ENCODE measurements at regions not wholly inside any gene's neighbourhood (a gene's known extent, or its start where the extent isn't known, plus 50 kb on each side); places are given as distances from the start of the nearest gene placed in this dataset.

- Histone ChIP-seq H3K27ac (ENCODE audit: low read length) (no peak overlapping the region), H3K27me3 (ENCODE audit: low read depth, low read length) (no peaks in the 10 kb centered on the region), H3K9ac (ENCODE audit: low read length) (no peak overlapping the region), H3K9me3 (ENCODE audit: insufficient read depth, low read length) (no peaks in the 10 kb centered on the region), H3K79me2 (ENCODE audit: low read length) (no peaks in the 10 kb centered on the region), H3K4me2 (ENCODE audit: low read length) (no peak overlapping the region), H3K4me1 (ENCODE audit: low read length) (no peaks in the 10 kb centered on the region), H2AFZ (ENCODE audit: low read depth, low read length) (no peak overlapping the region), H3K4me3 (ENCODE audit: low read length) (no peak overlapping the region), H3K36me3 (replicated peaks; ENCODE audit: low read depth, low read length) (no peaks in the 10 kb centered on the region), H4K20me1 (ENCODE audit: insufficient read depth, low read length) (no peaks in the 10 kb centered on the region)
- TF ChIP-seq CTCF (IDR thresholded peaks at IDR 0.05; ENCODE audit: low read depth, low read length) = no peak
- TF ChIP-seq EZH2phosphoT487 (IDR thresholded peaks at IDR 0.05; ENCODE audit: low read depth) = no peak
These were observed 171.7 kb downstream of the C16orf95 start for GRCh38 chr16:87145181-87146176.

DNA sequence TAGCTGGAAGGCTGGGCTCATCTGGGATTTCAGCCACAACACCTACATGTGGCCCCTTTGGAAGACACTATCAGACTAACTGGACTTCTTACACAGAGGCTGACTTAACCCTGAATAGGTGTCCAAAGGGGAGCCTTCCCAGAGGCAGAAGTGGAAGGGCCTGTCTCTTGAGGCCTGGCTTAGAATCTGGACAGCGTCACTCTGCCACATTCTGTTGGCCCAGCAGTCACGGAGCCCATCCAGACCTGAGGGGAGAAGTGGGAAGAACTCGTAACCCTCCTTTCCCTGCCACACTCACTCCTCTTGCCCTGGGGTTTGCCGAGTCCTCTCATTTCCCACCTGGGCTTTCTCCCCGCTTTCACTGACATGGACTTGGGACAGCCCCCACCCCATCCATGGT, 170.5 kb downstream of the C16orf95 start:
- no peaks in the 10 kb centered on the region for H3K9me3 ChIP-seq (ENCODE audit: insufficient read depth, low read length)
- no peak overlapping the region for H3K9ac ChIP-seq (ENCODE audit: low read length)
- H3K4me1 ChIP-seq (ENCODE audit: low read length) = peaks cover 4% of the 10 kb centered on the region; the same call in 1 of the 2 replicates
- H3K4me2 ChIP-seq (ENCODE audit: low read length) = no peak overlapping the region
- H3K4me3 ChIP-seq (ENCODE audit: low read length) = no peak overlapping the region
- TF ChIP-seq EZH2phosphoT487 (IDR thresholded peaks at IDR 0.05; ENCODE audit: low read depth) (no peak), CTCF (IDR thresholded peaks at IDR 0.05; ENCODE audit: low read depth, low read length) (no peak)
- H3K79me2 ChIP-seq (ENCODE audit: low read length) = no peaks in the 10 kb centered on the region
- H3K27me3 ChIP-seq (ENCODE audit: low read depth, low read length) = no peaks in the 10 kb centered on the region
- no peaks in the 10 kb centered on the region for H4K20me1 ChIP-seq (ENCODE audit: insufficient read depth, low read length)
- H3K27ac ChIP-seq (ENCODE audit: low read length) = no peak overlapping the region
- H2AFZ ChIP-seq (ENCODE audit: low read depth, low read length) = no peak overlapping the region
- no peaks in the 10 kb centered on the region for H3K36me3 ChIP-seq (replicated peaks; ENCODE audit: low read depth, low read length)

GRCh38 chr16:87149051-87149450, 168.1 kb downstream of the C16orf95 start:
- no peak overlapping the region for H2AFZ ChIP-seq (ENCODE audit: low read depth, low read length)
- H3K27me3 ChIP-seq (ENCODE audit: low read depth, low read length) = no peaks in the 10 kb centered on the region
- no peaks in the 10 kb centered on the region for H3K79me2 ChIP-seq (ENCODE audit: low read length)
- no peak overlapping the region for H3K4me3 ChIP-seq (ENCODE audit: low read length)
- H3K4me1 ChIP-seq (ENCODE audit: low read length) = peaks cover 4% of the 10 kb centered on the region; the same call in 1 of the 2 replicates
- no peak overlapping the region for H3K9ac ChIP-seq (ENCODE audit: low read length)
- TF ChIP-seq EZH2phosphoT487 (IDR thresholded peaks at IDR 0.05; ENCODE audit: low read depth) (no peak), CTCF (IDR thresholded peaks at IDR 0.05; ENCODE audit: low read depth, low read length) (no peak)
- H3K27ac ChIP-seq (ENCODE audit: low read length) = no peak overlapping the region
- no peak overlapping the region for H3K4me2 ChIP-seq (ENCODE audit: low read length)
- H3K9me3 ChIP-seq (ENCODE audit: insufficient read depth, low read length) = no peaks in the 10 kb centered on the region
- no peaks in the 10 kb centered on the region for H3K36me3 ChIP-seq (replicated peaks; ENCODE audit: low read depth, low read length)
- no peaks in the 10 kb centered on the region for H4K20me1 ChIP-seq (ENCODE audit: insufficient read depth, low read length)

- Histone ChIP-seq H3K27ac (ENCODE audit: low read length) (no peak overlapping the region), H4K20me1 (ENCODE audit: insufficient read depth, low read length) (no peaks in the 10 kb centered on the region), H3K36me3 (replicated peaks; ENCODE audit: low read depth, low read length) (no peaks in the 10 kb centered on the region), H3K4me2 (ENCODE audit: low read length) (no peak overlapping the region), H3K27me3 (ENCODE audit: low read depth, low read length) (no peaks in the 10 kb centered on the region), H3K4me3 (ENCODE audit: low read length) (no peak overlapping the region), H3K79me2 (ENCODE audit: low read length) (no peaks in the 10 kb centered on the region), H3K9ac (ENCODE audit: low read length) (no peak overlapping the region), H3K4me1 (ENCODE audit: low read length) (peaks cover 4% of the 10 kb centered on the region; the same call in 1 of the 2 replicates), H3K9me3 (ENCODE audit: insufficient read depth, low read length) (no peaks in the 10 kb centered on the region), H2AFZ (ENCODE audit: low read depth, low read length) (no peak overlapping the region)
- no peak for TF ChIP-seq EZH2phosphoT487 (IDR thresholded peaks at IDR 0.05; ENCODE audit: low read depth)
- no peak for TF ChIP-seq CTCF (IDR thresholded peaks at IDR 0.05; ENCODE audit: low read depth, low read length)
These were observed 166.9 kb downstream of the C16orf95 start for GRCh38 chr16:87150262-87150661.
